Panc1 (cell line): ENCODE measurements at regions not wholly inside any gene's neighbourhood (a gene's known extent, or its start where the extent isn't known, plus 50 kb on each side); places are given as distances from the start of the nearest gene placed in this dataset.

Experiments
- ATAC-seq: fragments of 200-7000 bp; cut with Tn5 transposase; 2 replicates; pipeline ENCODE4 v1.9.1; 2020; ENCODE audit warnings: mild to moderate bottlenecking, moderate library complexity
- BruUV-seq: library from RNA; stranded (reverse); fragments of 400-500 nt; replicated peaks from 2 replicates; lab custom pipeline; 2021; lab: Mats Ljungman, UMichigan
- CTCF ChIA-PET: fragments of 300-600 bp; sonication (Branson Sonifier 250); formaldehyde crosslinking; loops from one replicate; lab custom pipeline; 2022; ENCODE audit warnings: antibody characterized with exemption; lab: Charles Lee
- POLR2A ChIA-PET: fragments of 300-600 bp; sonication (Branson Sonifier 250); formaldehyde crosslinking; loops from one replicate; lab custom pipeline; 2022; ENCODE audit warnings: antibody characterized with exemption; lab: Charles Lee
- DNase-seq: peaks from one replicate; pipeline ENCODE4 v3.0.0-alpha.2; 2010; ENCODE audit warnings: low read depth, low spot score
- H3K27ac ChIP-seq: 2 replicates; pipeline ENCODE4 v1.5.1; 2011; ENCODE audit warnings: mild to moderate bottlenecking, low read length, inconsistent platforms
- H3K27me3 ChIP-seq: fragments of 200-500 bp; sonication (Bioruptor generic); 2 replicates; pipeline ENCODE4 v1.6.0; 2014; ENCODE audit warnings: low read length, inconsistent platforms; ENCODE audit not compliant: control insufficient read depth, insufficient read depth
- H3K36me3 ChIP-seq: fragments of 200-500 bp; sonication (Bioruptor generic); 2 replicates; pipeline ENCODE4 v1.5.1; 2014; ENCODE audit warnings: inconsistent platforms, mild to moderate bottlenecking, low read length, moderate library complexity; ENCODE audit not compliant: control insufficient read depth, insufficient read depth
- H3K4me1 ChIP-seq: 2 replicates; pipeline ENCODE4 v1.5.1; 2011; ENCODE audit warnings: inconsistent platforms, mild to moderate bottlenecking, low read length, moderate library complexity; ENCODE audit not compliant: control insufficient read depth, insufficient read depth
- H3K4me3 ChIP-seq, 2 experiments: 2 replicates each; pipeline ENCODE4 v1.5.1; 2011 to 2012; ENCODE audit warnings: low read depth in 2 of 2, low read length in 2 of 2, mild to moderate bottlenecking in 2 of 2, inconsistent platforms in 1 of 2, moderate library complexity in 1 of 2
- H3K9me3 ChIP-seq: fragments of 200-500 bp; sonication (Bioruptor generic); 2 replicates; pipeline ENCODE4 v1.5.1; 2014; ENCODE audit warnings: low read depth, mild to moderate bottlenecking, inconsistent platforms, low read length, moderate library complexity; ENCODE audit not compliant: control insufficient read depth, insufficient read depth
- CTCF ChIP-seq: fragments of 450-650 bp; IDR thresholded peaks from 2 replicates; pipeline ENCODE4 v1.5.1; 2017; ENCODE audit warnings: mild to moderate bottlenecking
- POLR2AphosphoS5 ChIP-seq: IDR thresholded peaks from 2 replicates; pipeline ENCODE4 v1.6.1; 2012; ENCODE audit warnings: mild to moderate bottlenecking, low read depth, low read length, moderate library complexity
- SIN3A ChIP-seq: IDR thresholded peaks from 2 replicates; pipeline ENCODE4 v1.6.1; 2012; ENCODE audit warnings: low read depth, mild to moderate bottlenecking, low read length, moderate library complexity, borderline replicate concordance; ENCODE audit not compliant: insufficient read depth
- TCF7L2 ChIP-seq: IDR thresholded peaks from 2 replicates; pipeline ENCODE4 v1.6.1; 2011; ENCODE audit warnings: mild to moderate bottlenecking, low read depth, low read length, inconsistent platforms
- in situ Hi-C: cut with HindIII; loops from 2 replicates; pipeline ENCODE4 v1.10.0; 2016; ENCODE audit warnings: low sequenced_read_pairs, low pct_unique_long_range_greater_than_20kb
- intact Hi-C: fragments of 100-400 bp; cut with micrococcal nuclease; formaldehyde crosslinking; loops from one replicate; pipeline ENCODE4 v1.10.0; 2022; ENCODE audit not compliant: unreplicated experiment
- TF ChIP-seq, protein P1 (sequence below), 2 experiments: IDR thresholded peaks; 2 replicates each; pipeline ENCODE4 v1.6.1; 2011 to 2012; ENCODE audit warnings: low read depth in 2 of 2, control low read depth in 1 of 2, low read length in 1 of 2, mild to moderate bottlenecking in 1 of 2, moderate library complexity in 1 of 2; ENCODE audit not compliant: insufficient read depth in 1 of 2

- Histone ChIP-seq H3K27ac (no peak overlapping the region), H3K27me3 (no peaks in the 10 kb centered on the region), H3K36me3 (no peaks in the 10 kb centered on the region), H3K4me3 (no peak overlapping the region), H3K4me1 (no peaks in the 10 kb centered on the region), H3K9me3 (no peaks in the 10 kb centered on the region)
- CTCF ChIA-PET, result no interaction called here
- TF ChIP-seq CTCF (no peak), SIN3A (no peak), TCF7L2 (no peak), POLR2AphosphoS5 (no peak)
- TF ChIP-seq, protein P1, sequence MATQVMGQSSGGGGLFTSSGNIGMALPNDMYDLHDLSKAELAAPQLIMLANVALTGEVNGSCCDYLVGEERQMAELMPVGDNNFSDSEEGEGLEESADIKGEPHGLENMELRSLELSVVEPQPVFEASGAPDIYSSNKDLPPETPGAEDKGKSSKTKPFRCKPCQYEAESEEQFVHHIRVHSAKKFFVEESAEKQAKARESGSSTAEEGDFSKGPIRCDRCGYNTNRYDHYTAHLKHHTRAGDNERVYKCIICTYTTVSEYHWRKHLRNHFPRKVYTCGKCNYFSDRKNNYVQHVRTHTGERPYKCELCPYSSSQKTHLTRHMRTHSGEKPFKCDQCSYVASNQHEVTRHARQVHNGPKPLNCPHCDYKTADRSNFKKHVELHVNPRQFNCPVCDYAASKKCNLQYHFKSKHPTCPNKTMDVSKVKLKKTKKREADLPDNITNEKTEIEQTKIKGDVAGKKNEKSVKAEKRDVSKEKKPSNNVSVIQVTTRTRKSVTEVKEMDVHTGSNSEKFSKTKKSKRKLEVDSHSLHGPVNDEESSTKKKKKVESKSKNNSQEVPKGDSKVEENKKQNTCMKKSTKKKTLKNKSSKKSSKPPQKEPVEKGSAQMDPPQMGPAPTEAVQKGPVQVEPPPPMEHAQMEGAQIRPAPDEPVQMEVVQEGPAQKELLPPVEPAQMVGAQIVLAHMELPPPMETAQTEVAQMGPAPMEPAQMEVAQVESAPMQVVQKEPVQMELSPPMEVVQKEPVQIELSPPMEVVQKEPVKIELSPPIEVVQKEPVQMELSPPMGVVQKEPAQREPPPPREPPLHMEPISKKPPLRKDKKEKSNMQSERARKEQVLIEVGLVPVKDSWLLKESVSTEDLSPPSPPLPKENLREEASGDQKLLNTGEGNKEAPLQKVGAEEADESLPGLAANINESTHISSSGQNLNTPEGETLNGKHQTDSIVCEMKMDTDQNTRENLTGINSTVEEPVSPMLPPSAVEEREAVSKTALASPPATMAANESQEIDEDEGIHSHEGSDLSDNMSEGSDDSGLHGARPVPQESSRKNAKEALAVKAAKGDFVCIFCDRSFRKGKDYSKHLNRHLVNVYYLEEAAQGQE (IDR thresholded peaks at IDR 0.05; ENCODE audit: insufficient read depth in 1 of 2, low read depth in 2 of 2, low read length in 1 of 2), result no peak
- DNase-seq, result no peak
- intact Hi-C loops (no loop called here), in situ Hi-C loops (no loop called here)
- BruUV-seq, result no TSS peak
- no peak for ATAC-seq
- POLR2A ChIA-PET, result no interaction called here
Observed at GRCh38 chr1:73176902-73177301, 894.6 kb upstream of the NEGR1 start.

- H3K36me3 ChIP-seq, result no peaks in the 10 kb centered on the region
- H3K27me3 ChIP-seq, result no peaks in the 10 kb centered on the region
- intact Hi-C loops, result no loop called here
- no peak overlapping the region for H3K27ac ChIP-seq
- no TSS peak for BruUV-seq
- no peak for ATAC-seq
- H3K4me1 ChIP-seq, result no peaks in the 10 kb centered on the region
- POLR2A ChIA-PET, result no interaction called here
- no peaks in the 10 kb centered on the region for H3K9me3 ChIP-seq
- CTCF ChIA-PET, result no interaction called here
- in situ Hi-C loops, result no loop called here
- no peak for DNase-seq
- no peak overlapping the region for H3K4me3 ChIP-seq
- no peak for TF ChIP-seq POLR2AphosphoS5
- TF ChIP-seq CTCF, result no peak
- TF ChIP-seq TCF7L2, result no peak
- TF ChIP-seq, protein P1 (IDR thresholded peaks at IDR 0.05; ENCODE audit: insufficient read depth in 1 of 2, low read depth in 2 of 2, low read length in 1 of 2), result no peak
- TF ChIP-seq SIN3A, result no peak
Observed at GRCh38 chr1:73167009-73167657, 884.8 kb upstream of the NEGR1 start.
